ENCODE measurements at regions not wholly inside any gene's neighbourhood (a gene's known extent, or its start where the extent isn't known, plus 50 kb on each side); places are given as distances from the start of the nearest gene placed in this dataset.

- TF ChIP-seq, protein P1, sequence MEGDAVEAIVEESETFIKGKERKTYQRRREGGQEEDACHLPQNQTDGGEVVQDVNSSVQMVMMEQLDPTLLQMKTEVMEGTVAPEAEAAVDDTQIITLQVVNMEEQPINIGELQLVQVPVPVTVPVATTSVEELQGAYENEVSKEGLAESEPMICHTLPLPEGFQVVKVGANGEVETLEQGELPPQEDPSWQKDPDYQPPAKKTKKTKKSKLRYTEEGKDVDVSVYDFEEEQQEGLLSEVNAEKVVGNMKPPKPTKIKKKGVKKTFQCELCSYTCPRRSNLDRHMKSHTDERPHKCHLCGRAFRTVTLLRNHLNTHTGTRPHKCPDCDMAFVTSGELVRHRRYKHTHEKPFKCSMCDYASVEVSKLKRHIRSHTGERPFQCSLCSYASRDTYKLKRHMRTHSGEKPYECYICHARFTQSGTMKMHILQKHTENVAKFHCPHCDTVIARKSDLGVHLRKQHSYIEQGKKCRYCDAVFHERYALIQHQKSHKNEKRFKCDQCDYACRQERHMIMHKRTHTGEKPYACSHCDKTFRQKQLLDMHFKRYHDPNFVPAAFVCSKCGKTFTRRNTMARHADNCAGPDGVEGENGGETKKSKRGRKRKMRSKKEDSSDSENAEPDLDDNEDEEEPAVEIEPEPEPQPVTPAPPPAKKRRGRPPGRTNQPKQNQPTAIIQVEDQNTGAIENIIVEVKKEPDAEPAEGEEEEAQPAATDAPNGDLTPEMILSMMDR (conservative IDR thresholded peaks at IDR 0.05; ENCODE audit: low read depth, low read length): peak; percentile 60
- no peak overlapping the region for H3K4me3 ChIP-seq (ENCODE audit: low read depth, low read length)
- peak; percentile 95 for DNase-seq (ENCODE audit: low read depth)
Measured at GRCh38 chr4:19850909-19851308, 400.8 kb upstream of the SLIT2 start.

DNA sequence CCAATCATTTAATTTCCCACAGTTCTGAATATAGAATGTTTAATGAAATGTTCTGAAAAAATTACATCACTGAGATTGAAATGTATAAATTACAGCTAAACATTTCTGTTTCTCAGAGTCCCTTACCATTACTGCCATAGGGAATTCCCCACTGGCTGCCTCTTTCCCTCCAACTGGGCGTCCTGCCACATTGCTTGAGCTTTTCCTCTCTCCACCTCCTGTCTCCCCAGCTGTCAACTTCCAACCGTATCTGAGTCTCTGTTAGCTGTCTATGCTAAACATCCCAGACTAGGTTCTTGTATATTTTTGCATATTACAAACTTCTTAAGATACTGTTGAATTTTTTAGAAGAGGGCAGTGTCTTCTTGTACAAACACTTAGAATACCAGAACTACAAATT is 407.3 kb upstream of the SLIT2 start:
- no peak overlapping the region for H3K4me3 ChIP-seq (ENCODE audit: low read depth, low read length)
- TF ChIP-seq, protein P1 (conservative IDR thresholded peaks at IDR 0.05; ENCODE audit: low read depth, low read length): no peak
- no peak for DNase-seq (ENCODE audit: low read depth)

- TF ChIP-seq, protein P1 (conservative IDR thresholded peaks at IDR 0.05; ENCODE audit: low read depth, low read length): no peak
- H3K4me3 ChIP-seq (ENCODE audit: low read depth, low read length): no peak overlapping the region
- DNase-seq (ENCODE audit: low read depth): no peak
Measured at GRCh38 chr4:19842471-19842870, 409.2 kb upstream of the SLIT2 start.

GRCh38 chr4:19838858-19839257 is 412.8 kb upstream of the SLIT2 start:
- TF ChIP-seq, protein P1 (conservative IDR thresholded peaks at IDR 0.05; ENCODE audit: low read depth, low read length): no peak
- no peak overlapping the region for H3K4me3 ChIP-seq (ENCODE audit: low read depth, low read length)
- DNase-seq (ENCODE audit: low read depth): no peak

- DNase-seq (ENCODE audit: low read depth): no peak
- no peak overlapping the region for H3K4me3 ChIP-seq (ENCODE audit: low read depth, low read length)
- TF ChIP-seq, protein P1 (conservative IDR thresholded peaks at IDR 0.05; ENCODE audit: low read depth, low read length): no peak
Measured at GRCh38 chr4:19835429-19835828, 416.3 kb upstream of the SLIT2 start.

DNA sequence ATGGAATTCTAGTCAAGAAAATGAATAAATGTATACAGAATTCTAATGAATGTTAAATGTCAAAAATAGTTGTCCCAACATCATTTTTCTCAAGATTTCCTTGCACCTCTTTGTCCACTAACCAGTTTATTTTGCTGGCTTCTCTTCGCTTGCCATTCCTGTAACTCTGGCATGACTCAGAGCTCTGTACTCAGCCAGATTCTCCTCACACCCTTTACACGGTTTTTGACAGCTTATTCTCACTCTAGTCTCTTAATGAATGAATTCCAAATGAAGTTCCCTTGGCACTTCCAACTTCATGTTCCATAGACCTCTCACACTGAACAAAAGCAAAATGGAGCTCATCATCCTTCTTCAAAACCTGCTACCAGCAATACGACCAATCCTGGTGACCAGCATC is 419.3 kb upstream of the SLIT2 start:
- TF ChIP-seq, protein P1 (conservative IDR thresholded peaks at IDR 0.05; ENCODE audit: low read depth, low read length): no peak
- no peak for DNase-seq (ENCODE audit: low read depth)
- no peak overlapping the region for H3K4me3 ChIP-seq (ENCODE audit: low read depth, low read length)

DNA sequence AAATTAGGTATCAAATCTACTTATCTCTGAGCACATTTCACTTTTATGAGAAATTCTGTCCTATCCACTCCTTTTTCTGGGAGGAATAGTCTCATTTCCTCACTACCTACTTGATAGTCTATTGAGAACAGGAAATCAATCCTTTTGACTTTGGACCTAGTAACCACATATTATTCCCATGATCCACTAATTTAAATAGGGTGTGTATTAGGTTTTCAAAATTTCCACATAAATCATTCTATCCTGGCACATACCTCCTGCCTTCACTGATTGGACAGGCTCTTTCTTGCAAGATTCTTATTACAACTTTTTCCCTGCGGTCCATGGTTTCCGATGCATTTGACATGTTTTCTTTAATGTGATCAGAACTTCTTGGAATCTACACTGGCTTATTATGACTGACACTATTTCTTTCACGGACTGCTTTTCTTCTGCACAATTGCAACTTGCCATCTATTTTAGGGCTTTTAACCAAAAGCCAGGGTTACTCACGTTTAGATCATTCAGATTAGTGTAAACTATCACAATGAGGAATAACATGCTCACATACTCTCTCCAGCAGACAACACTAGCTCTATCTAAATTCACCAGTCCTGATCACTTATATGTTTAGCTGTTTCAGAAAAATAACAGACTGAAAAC is 419.9 kb upstream of the SLIT2 start:
- TF ChIP-seq, protein P1 (conservative IDR thresholded peaks at IDR 0.05; ENCODE audit: low read depth, low read length): no peak
- no peak for DNase-seq (ENCODE audit: low read depth)
- no peak overlapping the region for H3K4me3 ChIP-seq (ENCODE audit: low read depth, low read length)
